ENCODE measurements at regions not wholly inside any gene's neighbourhood (a gene's known extent, or its start where the extent isn't known, plus 50 kb on each side); places are given as distances from the start of the nearest gene placed in this dataset.

DNA sequence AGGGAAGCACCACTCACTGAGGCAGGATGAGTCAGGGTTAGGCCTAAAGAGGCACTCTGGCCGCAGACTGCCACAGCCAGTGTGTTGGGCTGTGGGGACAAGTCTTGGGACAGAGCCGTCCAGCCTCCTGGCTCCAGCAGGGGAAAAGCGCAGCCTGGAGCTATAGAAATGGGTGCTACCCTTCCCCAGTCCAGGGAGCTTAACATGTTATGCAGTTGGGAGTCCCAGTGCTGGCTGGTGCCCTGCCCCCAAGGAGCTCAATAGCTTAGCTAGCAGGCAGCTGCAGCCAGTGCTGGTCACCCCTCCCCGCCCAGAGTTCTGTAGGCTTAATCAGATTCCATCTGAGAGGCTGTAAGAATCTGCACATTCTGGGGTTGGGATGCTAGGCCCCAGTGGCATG lies 399.6 kb upstream of the TUSC1 start:
- no peak for DNase-seq (ENCODE audit: low read depth, low spot score)
- CTCF ChIA-PET = no interaction called here
- POLR2A ChIA-PET = no interaction called here
- Histone ChIP-seq H3K27me3 (ENCODE audit: control insufficient read depth, insufficient read depth, low read length) (no peaks in the 10 kb centered on the region), H3K27ac (ENCODE audit: low read depth, low read length) (no peak overlapping the region), H3K9me3 (ENCODE audit: control insufficient read depth, insufficient read depth, low read length) (peaks cover 5% of the 10 kb centered on the region; the same call in 1 of the 2 replicates), H3K4me3 (ENCODE audit: low read depth, low read length) (no peak overlapping the region)
- TF ChIP-seq, protein P1, sequence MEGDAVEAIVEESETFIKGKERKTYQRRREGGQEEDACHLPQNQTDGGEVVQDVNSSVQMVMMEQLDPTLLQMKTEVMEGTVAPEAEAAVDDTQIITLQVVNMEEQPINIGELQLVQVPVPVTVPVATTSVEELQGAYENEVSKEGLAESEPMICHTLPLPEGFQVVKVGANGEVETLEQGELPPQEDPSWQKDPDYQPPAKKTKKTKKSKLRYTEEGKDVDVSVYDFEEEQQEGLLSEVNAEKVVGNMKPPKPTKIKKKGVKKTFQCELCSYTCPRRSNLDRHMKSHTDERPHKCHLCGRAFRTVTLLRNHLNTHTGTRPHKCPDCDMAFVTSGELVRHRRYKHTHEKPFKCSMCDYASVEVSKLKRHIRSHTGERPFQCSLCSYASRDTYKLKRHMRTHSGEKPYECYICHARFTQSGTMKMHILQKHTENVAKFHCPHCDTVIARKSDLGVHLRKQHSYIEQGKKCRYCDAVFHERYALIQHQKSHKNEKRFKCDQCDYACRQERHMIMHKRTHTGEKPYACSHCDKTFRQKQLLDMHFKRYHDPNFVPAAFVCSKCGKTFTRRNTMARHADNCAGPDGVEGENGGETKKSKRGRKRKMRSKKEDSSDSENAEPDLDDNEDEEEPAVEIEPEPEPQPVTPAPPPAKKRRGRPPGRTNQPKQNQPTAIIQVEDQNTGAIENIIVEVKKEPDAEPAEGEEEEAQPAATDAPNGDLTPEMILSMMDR (IDR thresholded peaks at IDR 0.05; ENCODE audit: low read depth, low read length) = no peak

DNA sequence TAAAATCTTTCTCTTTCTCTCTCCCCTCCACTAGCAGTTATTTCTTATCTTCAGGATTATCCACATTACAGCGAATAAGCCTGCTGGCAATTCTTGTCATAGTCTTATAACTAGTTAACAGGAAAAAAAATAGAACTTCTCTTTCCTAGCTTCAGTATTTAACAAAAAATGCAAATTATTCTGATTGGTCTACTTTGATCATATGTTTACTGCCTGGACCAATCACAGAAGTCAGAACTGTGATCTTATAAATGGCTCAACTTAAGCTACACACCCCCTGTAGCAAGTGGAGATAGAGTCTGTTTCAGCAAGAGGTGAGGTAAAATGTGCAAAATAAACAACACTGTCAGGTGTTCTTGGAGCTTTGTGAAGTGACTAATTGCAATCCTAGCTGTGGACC lies 389.4 kb upstream of the TUSC1 start:
- Histone ChIP-seq H3K9me3 (ENCODE audit: control insufficient read depth, insufficient read depth, low read length) (no peaks in the 10 kb centered on the region), H3K27ac (ENCODE audit: low read depth, low read length) (no peak overlapping the region), H3K4me3 (ENCODE audit: low read depth, low read length) (no peak overlapping the region), H3K27me3 (ENCODE audit: control insufficient read depth, insufficient read depth, low read length) (no peaks in the 10 kb centered on the region)
- DNase-seq (ENCODE audit: low read depth, low spot score) = no peak
- ChIA-PET CTCF (no interaction called here), POLR2A (no interaction called here)
- TF ChIP-seq, protein P1 (IDR thresholded peaks at IDR 0.05; ENCODE audit: low read depth, low read length) = no peak

DNA sequence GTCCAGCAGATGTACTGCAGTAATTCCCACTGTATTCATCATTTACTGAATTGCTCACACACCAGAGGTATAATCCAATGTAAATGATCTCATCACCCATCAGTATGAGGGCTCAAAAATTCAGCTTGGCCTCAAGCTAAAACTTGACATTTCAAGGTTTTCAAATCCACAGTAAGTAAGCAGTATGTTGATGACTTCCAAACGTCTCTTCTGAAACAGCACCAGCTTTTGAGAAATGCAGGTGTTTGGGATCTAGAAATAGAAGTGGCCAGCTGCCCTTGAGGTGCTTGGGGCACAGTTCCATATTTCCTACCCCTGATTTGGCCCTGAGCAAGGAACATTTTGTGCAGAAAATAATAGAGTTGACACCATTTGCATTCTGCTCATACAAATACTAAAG lies 388.0 kb upstream of the TUSC1 start:
- Histone ChIP-seq H3K4me3 (ENCODE audit: low read depth, low read length) (no peak overlapping the region), H3K27ac (ENCODE audit: low read depth, low read length) (no peak overlapping the region), H3K27me3 (ENCODE audit: control insufficient read depth, insufficient read depth, low read length) (no peaks in the 10 kb centered on the region), H3K9me3 (ENCODE audit: control insufficient read depth, insufficient read depth, low read length) (no peaks in the 10 kb centered on the region)
- CTCF ChIA-PET = no interaction called here
- DNase-seq (ENCODE audit: low read depth, low spot score) = no peak
- POLR2A ChIA-PET = no interaction called here
- TF ChIP-seq, protein P1 (IDR thresholded peaks at IDR 0.05; ENCODE audit: low read depth, low read length) = no peak

DNA sequence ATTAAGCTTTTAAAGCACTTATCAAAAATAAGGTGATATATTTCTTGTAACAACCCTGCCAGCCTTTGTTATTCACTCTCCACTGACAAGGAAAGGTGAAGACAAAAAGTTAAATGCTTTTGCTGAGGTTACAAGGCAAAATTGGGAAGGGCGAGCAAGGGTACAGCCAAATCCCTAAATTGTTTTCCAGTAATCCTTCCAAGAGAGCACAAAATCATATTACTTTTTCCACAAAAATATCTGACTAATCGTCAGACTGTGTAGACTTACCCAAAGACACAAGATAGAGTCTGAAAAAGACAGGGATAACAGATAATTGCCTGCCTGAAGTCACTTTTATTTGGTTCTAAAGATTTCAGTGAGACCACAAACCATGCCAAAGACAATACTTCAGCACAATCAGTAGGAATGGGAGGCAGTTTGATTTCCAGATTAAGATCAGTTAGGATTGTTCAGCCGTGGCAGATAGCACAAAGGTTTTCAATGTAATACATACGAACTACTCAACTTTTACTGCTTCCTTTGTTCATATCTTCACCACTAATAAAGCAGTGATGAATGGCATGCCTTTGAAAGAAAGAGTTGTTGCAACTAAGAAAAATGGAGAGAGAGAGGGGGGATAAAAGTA lies 383.8 kb upstream of the TUSC1 start:
- DNase-seq (ENCODE audit: low read depth, low spot score) = no peak
- TF ChIP-seq, protein P1 (IDR thresholded peaks at IDR 0.05; ENCODE audit: low read depth, low read length) = no peak
- no peaks in the 10 kb centered on the region for H3K9me3 ChIP-seq (ENCODE audit: control insufficient read depth, insufficient read depth, low read length)
- CTCF ChIA-PET = no interaction called here
- no peak overlapping the region for H3K4me3 ChIP-seq (ENCODE audit: low read depth, low read length)
- H3K27me3 ChIP-seq (ENCODE audit: control insufficient read depth, insufficient read depth, low read length) = no peaks in the 10 kb centered on the region
- no peak overlapping the region for H3K27ac ChIP-seq (ENCODE audit: low read depth, low read length)
- POLR2A ChIA-PET = no interaction called here

DNA sequence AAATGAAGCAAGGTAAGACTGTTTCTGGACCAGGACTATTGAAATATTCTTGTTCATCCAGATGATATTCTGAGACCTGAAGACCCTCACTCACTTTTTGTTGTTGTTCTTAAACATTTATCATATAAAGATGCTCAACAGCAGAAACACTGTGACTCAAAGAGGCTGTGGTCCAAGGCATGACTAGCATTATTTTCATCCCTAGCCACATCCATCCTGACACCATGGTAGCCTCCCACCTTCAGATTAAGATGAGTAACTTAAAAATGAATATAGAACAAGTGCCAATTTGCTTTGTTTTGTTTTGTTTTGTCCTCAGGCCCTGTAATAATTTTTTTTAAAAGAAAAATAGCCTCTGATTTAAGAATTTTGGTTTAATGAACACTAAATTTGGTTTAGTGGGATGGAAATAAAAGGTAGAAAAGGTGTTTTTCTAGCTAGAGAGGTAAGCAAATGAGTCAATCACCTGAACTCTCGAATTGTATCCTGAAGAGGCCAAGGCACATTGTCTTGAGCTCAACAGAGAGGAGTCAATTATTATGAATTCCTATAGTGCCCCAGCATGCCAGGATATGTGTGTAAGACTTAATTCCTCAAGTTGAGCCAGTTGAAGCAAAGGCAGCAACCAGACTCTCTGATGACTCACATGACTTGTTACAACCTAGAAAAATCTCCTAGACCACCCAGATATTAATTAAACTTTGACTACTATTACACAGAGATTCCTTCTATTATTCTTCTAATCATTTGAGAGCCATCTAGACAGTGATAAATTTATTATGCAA lies 380.1 kb upstream of the TUSC1 start:
- POLR2A ChIA-PET = no interaction called here
- TF ChIP-seq, protein P1 (IDR thresholded peaks at IDR 0.05; ENCODE audit: low read depth, low read length) = no peak
- H3K4me3 ChIP-seq (ENCODE audit: low read depth, low read length) = no peak overlapping the region
- no peak for DNase-seq (ENCODE audit: low read depth, low spot score)
- H3K27me3 ChIP-seq (ENCODE audit: control insufficient read depth, insufficient read depth, low read length) = no peaks in the 10 kb centered on the region
- no peaks in the 10 kb centered on the region for H3K9me3 ChIP-seq (ENCODE audit: control insufficient read depth, insufficient read depth, low read length)
- no peak overlapping the region for H3K27ac ChIP-seq (ENCODE audit: low read depth, low read length)
- CTCF ChIA-PET = interaction anchor here (0.9 kb wide), 1 partner anchor 28 kb away, joined by 3 read pairs; no protein-coding TSS in a partner anchor

Data from AG04450 (cell line).